ENCODE measurements at regions not wholly inside any gene's neighbourhood (a gene's known extent, or its start where the extent isn't known, plus 50 kb on each side); places are given as distances from the start of the nearest gene placed in this dataset.
"Not testable (repeated sequence)": the region's sequence is repeated elsewhere in the genome, so short reads cannot be mapped to it uniquely, and the experiment has no call there.

DNA sequence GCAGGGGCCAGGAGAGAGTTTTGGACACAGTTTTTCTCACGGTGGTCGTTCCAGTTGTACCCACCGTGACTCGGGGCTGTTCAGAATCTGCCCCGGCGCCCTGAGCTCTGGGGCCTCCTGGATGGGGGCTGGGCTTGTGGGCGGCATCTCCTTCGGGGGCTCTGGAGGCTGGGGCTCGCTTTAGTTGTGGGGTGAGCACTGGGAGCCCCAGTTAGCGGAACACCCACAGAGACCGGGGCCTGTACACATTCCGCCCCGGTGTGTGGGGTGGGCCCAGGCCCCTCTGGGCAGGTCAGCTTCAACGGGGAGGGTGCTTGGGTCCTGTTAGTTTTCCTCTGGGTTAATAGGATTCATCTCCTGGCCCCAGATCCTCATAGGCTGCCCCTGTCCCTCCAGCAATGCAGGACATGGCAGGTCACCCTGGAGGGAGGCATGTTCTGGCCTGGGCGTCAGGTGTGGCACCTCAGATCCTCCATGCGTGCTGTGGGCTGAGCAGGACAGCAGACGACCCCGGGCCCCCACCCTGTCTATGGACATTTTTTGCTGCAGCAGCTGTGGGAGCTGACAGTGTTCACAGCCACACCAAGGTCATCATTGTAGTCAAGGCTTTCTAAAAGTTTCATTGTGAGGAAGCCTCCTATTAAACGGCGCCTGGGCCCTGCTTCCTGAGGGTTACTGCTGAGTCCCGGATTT is 393.2 kb downstream of the TMEM121 start:
- Histone ChIP-seq H3K4me3 (ENCODE audit: low read depth, low read length) (no peak overlapping the region), H3K36me3 (ENCODE audit: control insufficient read depth, insufficient read depth, low read length) (no peaks in the 10 kb centered on the region), H3K9me3 (no peaks in the 10 kb centered on the region), H3K27me3 (replicated peaks; ENCODE audit: control insufficient read depth, insufficient read depth, low read length) (no peaks in the 10 kb centered on the region), H3K4me1 (no peaks in the 10 kb centered on the region)
- CTCF ChIA-PET = no interaction called here
- TF ChIP-seq, protein P1, sequence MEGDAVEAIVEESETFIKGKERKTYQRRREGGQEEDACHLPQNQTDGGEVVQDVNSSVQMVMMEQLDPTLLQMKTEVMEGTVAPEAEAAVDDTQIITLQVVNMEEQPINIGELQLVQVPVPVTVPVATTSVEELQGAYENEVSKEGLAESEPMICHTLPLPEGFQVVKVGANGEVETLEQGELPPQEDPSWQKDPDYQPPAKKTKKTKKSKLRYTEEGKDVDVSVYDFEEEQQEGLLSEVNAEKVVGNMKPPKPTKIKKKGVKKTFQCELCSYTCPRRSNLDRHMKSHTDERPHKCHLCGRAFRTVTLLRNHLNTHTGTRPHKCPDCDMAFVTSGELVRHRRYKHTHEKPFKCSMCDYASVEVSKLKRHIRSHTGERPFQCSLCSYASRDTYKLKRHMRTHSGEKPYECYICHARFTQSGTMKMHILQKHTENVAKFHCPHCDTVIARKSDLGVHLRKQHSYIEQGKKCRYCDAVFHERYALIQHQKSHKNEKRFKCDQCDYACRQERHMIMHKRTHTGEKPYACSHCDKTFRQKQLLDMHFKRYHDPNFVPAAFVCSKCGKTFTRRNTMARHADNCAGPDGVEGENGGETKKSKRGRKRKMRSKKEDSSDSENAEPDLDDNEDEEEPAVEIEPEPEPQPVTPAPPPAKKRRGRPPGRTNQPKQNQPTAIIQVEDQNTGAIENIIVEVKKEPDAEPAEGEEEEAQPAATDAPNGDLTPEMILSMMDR (IDR thresholded peaks at IDR 0.05; ENCODE audit: insufficient read depth in 1 of 2, low read depth in 1 of 2, low read length in 1 of 2, severe bottlenecking in 1 of 2, unreplicated experiment in 1 of 2) = no peak
- POLR2A ChIA-PET = no interaction called here
- H3K36me3 Mint-ChIP-seq (ENCODE audit: insufficient read depth, unreplicated experiment) = peaks cover 4% of the 10 kb centered on the region
- peak in 1 of 2 experiments; percentile 13 for DNase-seq
- peaks cover 6% of the 10 kb centered on the region for H3K27me3 Mint-ChIP-seq (ENCODE audit: insufficient read depth, unreplicated experiment)
- no TSS peak for BruUV-seq (replicated peaks)
- intact Hi-C loops (cut with micrococcal nuclease; ENCODE audit: unreplicated experiment) = no loop called here
- no peaks in the 10 kb centered on the region for H3K4me1 Mint-ChIP-seq (ENCODE audit: low read depth, unreplicated experiment)
- no peaks in the 10 kb centered on the region for H3K9me3 Mint-ChIP-seq (ENCODE audit: unreplicated experiment)
- H3K27ac Mint-ChIP-seq (ENCODE audit: unreplicated experiment) = no peak overlapping the region
- no peak overlapping the region for H3K4me3 Mint-ChIP-seq (ENCODE audit: unreplicated experiment)

DNA sequence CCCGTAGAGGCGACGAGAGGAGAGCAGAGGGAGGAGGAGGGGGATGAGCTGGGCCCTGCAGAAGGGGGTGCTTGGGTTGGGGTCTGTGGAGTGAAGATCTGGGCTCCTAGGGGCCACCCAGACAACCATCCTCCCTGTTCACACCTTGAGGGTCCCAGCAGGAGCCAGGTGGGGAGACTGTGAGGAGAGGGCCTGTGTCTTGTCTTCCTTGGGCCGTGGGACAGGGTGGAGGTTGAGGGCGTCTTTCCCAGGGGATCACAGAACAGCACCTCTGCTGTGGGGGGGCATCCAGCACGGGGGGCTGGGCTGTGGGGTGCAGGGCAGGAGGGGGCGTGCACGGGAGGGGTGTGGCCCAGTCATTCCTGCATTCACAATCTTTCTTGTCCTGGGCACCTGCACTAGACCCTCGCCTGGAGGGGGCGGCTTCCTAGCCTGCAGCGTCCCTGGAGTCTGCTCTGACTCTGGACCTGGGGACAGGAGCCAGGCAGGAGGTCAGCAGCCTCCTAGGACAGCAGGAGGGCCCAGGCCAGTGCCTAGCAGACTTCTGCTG is 393.8 kb downstream of the TMEM121 start:
- intact Hi-C loops (cut with micrococcal nuclease; ENCODE audit: unreplicated experiment); POLR2A ChIA-PET; H3K36me3 ChIP-seq (ENCODE audit: control insufficient read depth, insufficient read depth, low read length); H3K9me3 Mint-ChIP-seq (ENCODE audit: unreplicated experiment); H3K4me1 ChIP-seq; H3K4me3 Mint-ChIP-seq (ENCODE audit: unreplicated experiment); H3K4me1 Mint-ChIP-seq (ENCODE audit: low read depth, unreplicated experiment); H3K36me3 Mint-ChIP-seq (ENCODE audit: insufficient read depth, unreplicated experiment); H3K9me3 ChIP-seq; H3K27me3 ChIP-seq (replicated peaks; ENCODE audit: control insufficient read depth, insufficient read depth, low read length); H3K27ac Mint-ChIP-seq (ENCODE audit: unreplicated experiment); H3K4me3 ChIP-seq (ENCODE audit: low read depth, low read length); BruUV-seq (replicated peaks); H3K27me3 Mint-ChIP-seq (ENCODE audit: insufficient read depth, unreplicated experiment); CTCF ChIA-PET: not testable (repeated sequence)
- peak in 1 of 2 experiments; percentile 22 for DNase-seq

DNA sequence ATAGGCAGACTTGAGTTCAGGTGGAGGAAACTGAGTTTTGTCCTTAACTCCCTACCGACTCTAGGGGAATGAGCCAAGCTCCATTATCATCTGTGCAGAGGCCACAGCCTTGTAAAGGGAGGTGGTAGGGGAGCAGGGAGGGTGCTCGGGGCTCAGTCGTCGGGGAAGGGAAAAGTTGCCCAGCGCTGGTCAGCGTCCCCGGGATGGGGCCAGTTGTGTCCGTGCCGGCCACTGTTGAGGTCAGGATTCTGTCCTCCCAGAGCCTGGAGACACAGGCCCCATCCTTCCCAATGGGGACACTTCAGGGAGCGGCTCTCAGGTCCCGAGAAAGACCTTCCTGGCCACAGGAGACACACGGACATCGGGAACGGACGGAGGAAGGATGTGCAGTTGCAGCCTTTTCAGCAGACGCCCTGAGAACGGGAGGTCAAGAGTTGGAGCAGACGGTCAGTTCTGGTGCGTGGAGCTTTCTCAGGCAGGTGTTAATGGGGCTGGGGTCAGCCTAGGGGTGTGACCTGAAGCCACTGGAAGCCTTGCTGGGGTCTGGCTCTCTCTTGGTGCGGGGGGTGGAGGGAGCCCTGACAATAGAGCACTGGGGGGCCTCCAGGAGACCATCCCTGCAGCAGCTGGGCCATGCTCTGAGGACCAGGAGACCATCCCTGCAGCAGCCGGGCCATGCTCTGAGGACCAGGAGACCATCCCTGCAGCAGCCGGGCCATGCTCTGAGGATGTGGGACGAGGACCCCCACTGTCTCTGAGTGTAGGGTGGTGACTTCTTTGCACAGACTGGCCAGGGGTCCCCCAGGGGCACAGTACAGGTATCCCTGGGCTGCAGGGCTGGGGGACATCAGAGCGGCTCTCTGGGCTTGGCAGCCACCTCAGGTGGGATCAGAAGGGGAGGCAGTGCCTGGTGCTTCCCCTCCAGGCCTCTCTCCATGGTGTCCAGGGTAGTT is 394.7 kb downstream of the TMEM121 start:
- H3K36me3 Mint-ChIP-seq (ENCODE audit: insufficient read depth, unreplicated experiment); H3K27me3 Mint-ChIP-seq (ENCODE audit: insufficient read depth, unreplicated experiment); H3K27me3 ChIP-seq (replicated peaks; ENCODE audit: control insufficient read depth, insufficient read depth, low read length); H3K9me3 Mint-ChIP-seq (ENCODE audit: unreplicated experiment); H3K4me3 ChIP-seq (ENCODE audit: low read depth, low read length); POLR2A ChIA-PET; BruUV-seq (replicated peaks); H3K4me3 Mint-ChIP-seq (ENCODE audit: unreplicated experiment); CTCF ChIA-PET; intact Hi-C loops (cut with micrococcal nuclease; ENCODE audit: unreplicated experiment); H3K9me3 ChIP-seq; H3K27ac Mint-ChIP-seq (ENCODE audit: unreplicated experiment); H3K4me1 ChIP-seq; H3K4me1 Mint-ChIP-seq (ENCODE audit: low read depth, unreplicated experiment); H3K36me3 ChIP-seq (ENCODE audit: control insufficient read depth, insufficient read depth, low read length): not testable (repeated sequence)
- DNase-seq = peak in 1 of 2 experiments; percentile 16

DNA sequence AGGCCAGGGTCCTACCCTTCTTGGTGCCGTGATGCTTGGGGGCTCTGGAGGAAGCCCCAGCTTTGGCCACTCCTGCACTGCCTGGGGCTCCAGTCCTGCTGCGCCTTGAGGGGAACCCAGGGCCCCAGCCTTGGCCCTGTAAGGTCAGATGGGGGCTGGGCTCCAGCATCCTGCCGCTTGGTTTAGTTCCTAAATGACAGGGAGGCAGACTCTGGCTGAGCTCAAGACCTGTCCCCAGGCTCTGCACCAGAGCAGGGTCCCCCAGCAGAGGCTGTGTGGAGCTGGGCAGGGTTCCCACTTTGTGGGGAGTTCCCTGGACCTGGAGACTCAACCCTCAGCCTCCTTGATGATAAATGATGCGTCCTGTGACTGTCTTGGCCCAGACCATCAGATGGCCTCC is 395.4 kb downstream of the TMEM121 start:
- H3K27ac Mint-ChIP-seq (ENCODE audit: unreplicated experiment); H3K4me3 Mint-ChIP-seq (ENCODE audit: unreplicated experiment); H3K36me3 Mint-ChIP-seq (ENCODE audit: insufficient read depth, unreplicated experiment); H3K27me3 Mint-ChIP-seq (ENCODE audit: insufficient read depth, unreplicated experiment); H3K36me3 ChIP-seq (ENCODE audit: control insufficient read depth, insufficient read depth, low read length); POLR2A ChIA-PET; H3K27me3 ChIP-seq (replicated peaks; ENCODE audit: control insufficient read depth, insufficient read depth, low read length); CTCF ChIA-PET; BruUV-seq (replicated peaks); H3K4me3 ChIP-seq (ENCODE audit: low read depth, low read length); H3K9me3 ChIP-seq; H3K9me3 Mint-ChIP-seq (ENCODE audit: unreplicated experiment); H3K4me1 Mint-ChIP-seq (ENCODE audit: low read depth, unreplicated experiment); H3K4me1 ChIP-seq; intact Hi-C loops (cut with micrococcal nuclease; ENCODE audit: unreplicated experiment): not testable (repeated sequence)
- peak in 1 of 2 experiments; percentile 5 for DNase-seq
